RCC 7860 (cell line): ENCODE measurements at regions not wholly inside any gene's neighbourhood (a gene's known extent, or its start where the extent isn't known, plus 50 kb on each side); places are given as distances from the start of the nearest gene placed in this dataset.
"Not testable (repeated sequence)": the region's sequence is repeated elsewhere in the genome, so short reads cannot be mapped to it uniquely, and the experiment has no call there.

Experiments used
- DNase-seq: peaks from one replicate; pipeline ENCODE4 v3.0.0-alpha.2; 2015; ENCODE audit warnings: low spot score
- FAIRE-seq: peaks from 2 replicates; lab custom pipeline; 2012; peaks lifted over from hg19 to GRCh38; lab: Jason Lieb, UNC

DNA sequence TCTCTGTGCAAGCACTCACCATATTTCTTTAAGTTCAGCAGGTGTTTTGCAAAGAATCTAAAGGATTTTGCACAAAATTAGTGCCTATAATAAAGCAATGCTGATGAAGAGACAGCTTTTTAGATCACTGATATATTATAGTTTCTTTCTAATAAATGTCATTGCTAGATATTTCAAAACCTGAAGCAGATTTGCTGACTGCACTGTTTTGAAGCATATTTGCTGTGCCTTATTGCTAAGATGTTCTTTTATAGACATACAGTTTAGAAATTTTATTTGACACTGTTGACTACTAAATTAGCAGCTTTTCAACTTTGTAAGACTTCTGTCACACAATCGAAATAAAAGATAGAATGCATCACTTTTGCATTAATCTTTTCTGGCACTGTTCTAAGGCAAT is 620.9 kb upstream of the CELF4 start:
- no peak for DNase-seq
- no peak for FAIRE-seq

DNA sequence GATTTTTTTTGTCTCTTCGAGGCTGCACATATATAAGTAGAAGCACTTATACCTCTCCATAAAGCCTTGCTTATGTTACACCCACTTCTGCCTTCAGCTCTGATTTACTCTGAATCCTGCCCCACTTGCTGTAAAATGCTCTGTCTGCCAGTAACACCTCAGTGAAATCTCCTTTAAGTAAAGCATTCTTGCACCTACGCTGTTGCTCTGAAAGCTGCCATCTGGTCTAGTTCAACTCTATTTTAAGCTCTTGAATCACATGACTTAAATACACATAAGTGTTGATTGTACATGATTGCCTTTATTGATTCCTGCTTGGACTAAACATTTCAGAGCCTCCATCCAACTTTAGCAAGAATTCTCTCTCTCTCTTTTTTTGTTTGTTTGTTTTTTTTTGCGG is 609.0 kb upstream of the CELF4 start:
- no peak for DNase-seq

DNA sequence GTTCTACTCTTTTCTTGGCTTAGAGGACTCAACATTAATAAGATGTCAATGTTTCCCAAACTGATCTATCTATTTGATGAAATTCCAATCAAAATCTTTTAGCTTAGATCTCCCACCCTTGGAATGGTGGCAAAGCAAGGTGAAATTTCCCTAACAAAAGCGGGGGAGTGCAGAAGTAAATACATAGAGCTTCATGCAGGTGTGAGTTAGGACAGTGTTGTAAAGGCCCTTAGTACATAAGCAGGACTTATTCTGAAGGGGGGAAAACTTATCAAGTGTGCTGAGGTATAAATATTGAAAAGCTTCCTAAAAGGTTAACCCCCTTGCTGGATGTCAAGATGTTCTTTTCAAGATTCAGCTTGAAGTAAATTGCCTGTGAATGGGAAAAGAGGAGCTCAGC is 608.6 kb upstream of the CELF4 start:
- DNase-seq (no peak), FAIRE-seq (no peak)

More for the DNA sequence above, 609.0 kb upstream of the CELF4 start:
- no peak for FAIRE-seq

DNA sequence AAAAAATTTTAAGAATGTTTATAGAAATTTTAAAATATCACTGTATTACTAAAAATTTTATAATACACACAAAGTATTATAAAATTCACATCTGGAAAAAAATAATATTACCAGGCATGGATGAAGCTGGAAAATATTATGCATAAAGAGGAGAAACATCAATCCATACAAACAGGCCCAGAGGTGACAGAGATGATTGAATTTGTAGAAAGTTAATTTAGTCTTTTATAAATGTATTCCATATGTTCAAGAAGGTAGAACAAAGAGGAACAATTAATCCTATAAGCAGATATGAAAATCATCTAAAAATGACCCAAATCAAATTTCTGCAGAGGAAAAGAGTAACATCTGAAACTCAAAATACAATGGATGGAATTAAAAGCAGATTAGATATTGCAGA is 605.2 kb upstream of the CELF4 start:
- FAIRE-seq (no peak), DNase-seq (no peak)

DNA sequence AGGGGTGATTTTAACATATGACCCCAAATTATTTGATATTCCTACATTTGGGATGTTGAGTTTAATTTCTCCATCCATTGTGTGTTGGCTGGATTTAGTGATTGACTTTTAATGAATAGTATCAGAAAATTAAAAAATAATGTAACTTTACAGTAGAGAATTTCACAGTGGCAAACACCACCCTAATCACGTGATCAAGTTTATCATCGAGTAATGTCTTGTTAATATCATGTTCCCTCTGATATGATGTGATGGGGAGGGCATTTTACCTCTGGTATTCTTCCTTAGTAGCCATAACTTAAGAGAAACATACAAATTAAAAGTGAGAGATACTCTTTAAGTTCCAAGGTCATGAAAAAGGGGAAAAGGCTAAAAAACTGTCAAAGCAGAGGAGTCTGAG is 602.0 kb upstream of the CELF4 start:
- DNase-seq (no peak), FAIRE-seq (no peak)

DNA sequence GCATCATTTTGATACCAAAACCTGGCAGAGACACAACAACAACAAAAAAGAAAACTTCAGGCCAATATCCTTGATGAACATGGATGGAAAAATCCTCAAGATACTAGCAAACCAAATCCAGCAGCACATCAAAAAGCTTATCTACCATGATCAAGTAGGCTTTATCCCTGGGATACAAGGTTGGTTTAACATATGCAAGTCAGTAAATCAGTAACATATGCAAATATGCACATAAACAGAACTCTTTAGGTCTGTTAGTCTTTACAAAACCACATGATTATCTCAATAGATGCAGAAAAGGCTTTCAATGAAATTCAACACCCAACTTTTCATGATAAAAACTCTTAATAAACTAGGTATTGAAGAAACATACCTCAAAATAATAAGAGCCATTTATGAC is 587.5 kb upstream of the CELF4 start:
- not testable (repeated sequence) for FAIRE-seq, DNase-seq

DNA sequence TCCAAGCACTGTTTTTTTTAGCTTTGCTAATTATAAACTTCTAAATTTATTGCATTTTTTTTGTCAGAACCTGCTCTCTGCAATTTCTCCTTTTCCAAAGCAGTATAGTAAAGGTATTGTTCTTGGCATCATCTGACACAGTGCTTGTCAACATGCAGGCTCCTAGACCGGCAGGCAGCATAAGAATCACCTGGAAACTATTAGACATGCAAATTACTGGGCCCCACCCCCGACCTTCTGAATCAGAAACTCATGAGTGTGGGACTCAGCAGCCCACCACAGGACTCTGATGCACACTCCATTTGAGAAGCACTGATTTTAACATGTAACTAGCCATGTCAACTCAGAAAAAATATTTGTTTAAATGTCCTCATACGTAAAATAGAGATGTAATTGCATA is 551.1 kb upstream of the CELF4 start:
- DNase-seq (no peak), FAIRE-seq (no peak)

DNA sequence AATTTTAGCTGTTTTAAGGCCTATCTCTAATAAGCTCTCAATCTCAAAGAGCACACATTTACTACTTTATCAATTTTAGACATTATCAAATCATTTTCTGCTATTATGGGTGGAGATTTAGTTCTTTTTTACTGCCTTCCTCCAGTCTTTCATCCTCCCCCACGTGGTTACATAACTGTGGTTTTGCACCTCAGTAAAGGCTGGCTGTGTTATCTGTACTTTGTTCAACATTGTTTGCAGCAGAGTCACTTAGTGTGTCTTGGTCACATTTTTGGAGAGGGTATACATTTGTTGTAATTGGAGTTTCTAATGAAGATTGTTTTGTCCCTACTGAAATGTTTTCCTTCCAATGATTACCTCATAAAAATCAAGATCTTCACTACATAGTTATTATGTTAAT is 549.6 kb upstream of the CELF4 start:
- no peak for DNase-seq
- no peak for FAIRE-seq

DNA sequence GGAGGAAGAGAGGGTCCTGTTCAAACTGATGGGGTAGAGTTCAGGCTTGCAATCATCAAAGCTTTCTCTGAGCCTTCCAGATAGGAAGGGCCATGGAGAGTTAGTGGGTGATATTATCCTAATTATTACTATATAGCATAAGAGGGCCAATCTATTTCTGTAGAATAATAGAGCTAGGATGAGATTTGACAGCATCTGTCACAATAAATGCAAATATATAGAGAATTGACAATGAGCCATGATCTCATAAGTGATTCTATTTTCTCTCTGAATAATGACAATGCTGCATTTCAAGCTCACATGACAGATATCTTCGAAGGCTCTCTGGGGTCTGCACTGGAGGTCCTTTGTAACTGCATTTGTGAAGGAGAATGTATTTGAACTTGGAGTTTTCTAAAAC is 521.9 kb upstream of the CELF4 start:
- DNase-seq (no peak), FAIRE-seq (no peak)

DNA sequence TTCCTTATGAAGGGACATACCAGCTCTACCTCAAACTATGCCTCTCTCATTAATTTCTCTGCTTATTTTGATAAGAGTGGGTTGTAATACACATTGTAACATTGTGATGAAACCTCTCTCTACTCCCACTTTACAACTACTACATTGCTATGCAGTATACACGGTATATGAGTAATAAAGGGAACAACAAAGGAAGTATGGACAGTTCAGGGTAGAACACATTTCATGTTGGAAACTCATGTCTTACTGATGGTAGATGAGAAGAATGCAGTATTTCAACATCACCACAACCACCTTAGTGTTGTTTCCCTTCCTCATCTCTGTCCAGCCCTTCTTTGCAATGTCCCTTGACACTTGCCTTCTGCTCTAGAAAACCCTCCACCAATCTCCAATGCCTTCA is 515.9 kb upstream of the CELF4 start:
- DNase-seq (no peak), FAIRE-seq (no peak)

DNA sequence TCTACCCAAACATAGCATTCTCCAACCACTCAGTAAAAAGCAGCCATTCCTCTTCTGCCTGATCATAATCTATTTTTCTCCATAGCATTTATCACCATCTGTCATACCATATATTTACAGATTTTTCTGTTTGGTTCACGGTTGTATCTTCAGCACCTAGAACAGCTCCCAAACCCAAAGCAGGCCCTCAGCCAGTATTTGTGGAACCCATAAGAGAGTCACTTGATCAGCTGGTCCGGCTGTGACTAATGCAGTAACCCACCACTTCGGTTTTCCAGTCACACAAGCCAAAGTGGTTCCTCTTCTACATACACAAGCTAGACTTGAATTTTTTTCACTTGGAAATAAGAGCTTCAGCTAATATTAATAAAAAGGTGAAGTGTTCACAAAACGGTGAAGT is 511.6 kb upstream of the CELF4 start:
- no peak for DNase-seq
- no peak for FAIRE-seq

DNA sequence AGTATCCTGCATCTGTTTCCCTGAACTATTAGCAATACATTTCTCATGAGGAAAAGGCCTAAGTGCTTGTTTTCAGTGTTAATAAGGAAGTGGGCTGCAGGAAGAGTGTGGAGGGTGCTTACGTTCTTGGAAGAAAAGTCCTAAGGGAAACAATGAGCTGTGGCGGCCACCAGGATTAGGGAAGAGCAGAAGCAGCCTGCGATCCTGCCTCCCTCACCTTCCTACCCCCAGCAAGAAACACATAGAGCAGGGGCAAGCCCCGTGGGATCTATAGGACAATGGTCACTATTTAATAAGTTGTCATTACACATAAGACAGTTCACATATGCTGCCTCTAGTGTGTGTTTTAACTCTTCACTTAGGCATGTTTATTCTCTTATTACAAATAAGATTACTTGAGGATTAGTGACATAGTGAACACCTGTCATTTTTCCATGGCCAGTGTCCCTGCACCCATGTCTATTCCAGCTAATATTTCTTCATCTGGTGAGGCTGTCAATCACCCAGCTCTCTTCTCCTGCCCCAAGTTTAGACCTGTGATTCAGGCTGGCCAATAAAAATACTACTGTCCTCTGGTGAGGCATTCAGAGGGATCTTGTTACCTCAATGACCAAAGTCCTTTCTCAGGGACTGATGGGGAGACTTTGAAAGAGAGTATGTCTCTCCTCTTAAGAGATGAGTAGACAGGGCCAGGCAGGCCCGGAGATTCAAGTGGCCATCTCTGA is 510.9 kb upstream of the CELF4 start:
- DNase-seq (no peak), FAIRE-seq (no peak)

DNA sequence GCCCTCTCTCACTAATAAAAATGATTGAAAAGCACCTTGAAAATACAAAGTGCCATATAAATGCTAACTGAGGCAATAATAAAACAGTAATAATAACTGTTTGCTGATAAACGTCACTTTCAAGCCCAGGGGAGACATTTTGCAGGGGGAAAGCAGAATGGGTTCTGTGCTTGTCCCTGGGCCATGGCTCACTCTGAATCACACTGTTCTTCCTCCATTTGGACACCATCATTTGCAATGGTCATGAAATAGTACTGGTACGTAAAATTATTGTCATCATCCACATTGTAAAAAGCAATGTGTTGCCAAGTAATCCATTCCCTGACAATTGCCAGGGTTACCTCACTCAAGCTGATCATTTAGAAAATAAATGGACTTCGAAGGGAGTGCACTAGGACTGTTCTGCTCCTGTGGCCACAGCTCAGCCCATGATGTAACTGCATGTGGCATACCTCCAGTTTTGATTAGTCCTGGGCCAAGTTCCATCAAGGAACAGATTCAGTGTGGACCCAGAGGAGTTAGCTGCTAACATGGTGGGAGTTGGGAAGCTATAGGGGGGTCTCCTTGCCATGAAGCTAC is 508.8 kb upstream of the CELF4 start:
- DNase-seq (no peak), FAIRE-seq (no peak)

DNA sequence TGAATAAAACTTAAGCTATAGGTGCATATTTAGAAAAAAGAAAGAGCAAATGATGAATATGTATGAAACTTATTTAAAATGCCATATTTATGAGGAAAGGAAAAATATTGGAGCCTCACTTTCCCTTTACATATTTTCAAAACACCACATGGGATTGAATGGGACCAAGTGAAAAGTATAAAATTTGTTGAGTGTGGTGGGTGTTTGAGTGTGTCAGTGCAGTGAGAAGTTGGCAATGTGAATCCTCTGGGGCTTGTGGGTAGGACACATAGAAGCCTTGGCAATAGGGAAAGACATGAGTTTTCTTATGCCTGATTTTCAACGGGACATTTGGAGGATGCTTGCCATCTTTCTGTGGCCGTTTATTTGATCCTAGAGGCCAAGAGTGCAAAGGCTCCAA is 502.2 kb upstream of the CELF4 start:
- FAIRE-seq (no peak), DNase-seq (no peak)

DNA sequence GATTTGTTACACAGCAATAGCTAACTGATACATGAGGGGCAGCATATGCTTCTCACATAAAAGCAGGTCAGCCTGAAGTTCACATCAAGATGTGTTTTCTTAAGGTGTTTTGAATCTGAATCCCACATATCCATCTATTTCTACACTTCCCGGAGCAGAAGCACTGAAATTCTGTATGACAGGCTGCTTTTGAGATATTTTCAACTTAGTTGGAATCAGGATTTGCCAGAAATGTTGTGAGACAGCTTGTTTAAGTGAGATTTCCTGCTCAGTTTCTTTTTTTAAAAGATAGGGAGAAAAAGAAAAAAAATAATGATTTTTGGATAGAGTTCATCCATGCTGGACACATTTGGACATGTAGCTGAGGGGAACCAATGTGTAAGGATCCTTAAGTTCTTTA is 501.5 kb upstream of the CELF4 start:
- no peak for DNase-seq
- no peak for FAIRE-seq

DNA sequence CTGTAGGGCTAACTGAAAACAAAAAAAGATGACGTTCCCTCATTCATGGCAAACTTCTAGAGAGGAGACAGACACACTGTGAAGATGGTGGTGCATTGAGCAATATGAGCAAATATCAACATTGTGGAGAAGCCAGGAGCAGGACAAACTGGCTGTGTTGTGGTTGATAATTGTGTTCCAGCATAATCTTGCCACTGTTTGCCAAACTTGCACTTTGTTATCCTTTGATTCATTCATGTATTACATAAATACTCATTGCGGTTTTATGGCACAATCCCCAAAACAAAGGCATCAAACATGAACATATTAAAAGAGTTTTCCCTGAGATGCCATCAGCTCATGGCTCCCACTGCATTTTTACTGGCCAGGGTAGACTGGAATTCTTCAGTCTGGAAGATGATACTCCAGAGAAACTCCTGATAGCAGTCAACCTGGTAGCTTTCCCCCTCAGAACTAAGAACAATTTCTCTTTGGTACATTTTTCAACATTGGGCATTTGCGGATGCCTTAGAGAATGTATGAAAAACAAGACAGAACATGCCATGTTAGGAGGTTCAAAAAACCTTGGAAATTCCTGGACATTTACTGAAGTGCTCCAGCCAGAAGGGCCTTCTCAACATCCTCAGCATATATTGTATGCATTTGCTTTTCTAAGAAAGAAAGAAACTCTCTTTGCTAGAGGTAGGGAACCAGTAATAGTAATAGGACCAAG is 487.4 kb upstream of the CELF4 start:
- DNase-seq (no peak), FAIRE-seq (no peak)

DNA sequence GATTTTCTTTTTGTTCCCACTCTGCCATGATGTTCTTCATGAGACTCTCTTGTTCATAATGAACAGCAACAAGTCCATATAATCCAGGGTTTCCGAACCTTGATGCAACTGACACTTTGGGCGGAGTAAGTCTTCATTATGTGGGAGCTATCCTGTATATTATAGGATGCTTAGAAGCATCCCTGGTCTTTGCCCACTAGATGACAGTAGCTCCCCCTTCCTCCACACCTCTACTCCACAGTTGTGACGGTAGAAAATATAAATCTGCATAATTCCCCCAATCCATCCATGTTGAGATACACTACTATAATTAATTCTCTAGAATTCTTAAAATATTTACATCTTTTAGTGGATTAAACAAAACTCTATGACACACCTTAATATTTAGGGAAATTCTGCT is 482.2 kb upstream of the CELF4 start:
- no peak for DNase-seq
- no peak for FAIRE-seq

DNA sequence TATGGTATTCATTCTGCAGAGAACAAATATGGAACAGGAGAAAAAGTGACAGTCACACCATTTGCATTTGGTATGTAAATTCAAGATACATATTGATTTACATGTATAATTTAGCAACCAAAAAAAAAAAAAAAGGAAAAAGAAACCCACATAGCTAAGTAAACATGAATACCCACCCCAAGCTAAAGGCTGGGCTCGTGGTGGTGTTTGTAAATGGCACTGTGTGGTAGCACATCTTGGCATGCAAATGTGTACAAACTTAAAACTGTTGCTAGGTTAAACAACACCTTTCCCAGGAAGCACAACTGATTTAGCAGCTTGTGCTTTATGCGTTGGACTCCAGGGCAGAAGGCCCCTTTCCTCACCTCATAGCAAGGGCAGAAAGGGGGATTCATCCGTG is 481.1 kb upstream of the CELF4 start:
- FAIRE-seq (no peak), DNase-seq (no peak)

DNA sequence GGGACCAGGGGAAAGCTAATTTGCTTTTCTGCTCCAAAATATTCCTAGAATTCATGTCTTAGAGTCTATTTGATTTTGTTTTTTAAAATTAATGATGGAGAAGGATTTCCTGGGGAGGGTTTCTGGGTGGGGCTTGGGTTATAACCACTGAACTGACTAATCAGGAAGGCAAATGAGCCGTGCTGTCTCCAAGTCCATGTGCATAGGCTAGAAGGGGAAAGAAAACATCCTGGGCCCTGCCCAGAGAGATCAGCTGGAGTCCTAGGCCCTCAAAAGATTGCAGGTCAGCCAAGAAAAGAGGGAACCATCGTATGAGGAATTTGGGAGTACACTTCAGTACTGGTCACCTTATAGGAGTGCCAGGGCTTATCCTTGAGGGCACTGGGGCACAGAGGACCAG is 480.2 kb upstream of the CELF4 start:
- DNase-seq (no peak), FAIRE-seq (no peak)

DNA sequence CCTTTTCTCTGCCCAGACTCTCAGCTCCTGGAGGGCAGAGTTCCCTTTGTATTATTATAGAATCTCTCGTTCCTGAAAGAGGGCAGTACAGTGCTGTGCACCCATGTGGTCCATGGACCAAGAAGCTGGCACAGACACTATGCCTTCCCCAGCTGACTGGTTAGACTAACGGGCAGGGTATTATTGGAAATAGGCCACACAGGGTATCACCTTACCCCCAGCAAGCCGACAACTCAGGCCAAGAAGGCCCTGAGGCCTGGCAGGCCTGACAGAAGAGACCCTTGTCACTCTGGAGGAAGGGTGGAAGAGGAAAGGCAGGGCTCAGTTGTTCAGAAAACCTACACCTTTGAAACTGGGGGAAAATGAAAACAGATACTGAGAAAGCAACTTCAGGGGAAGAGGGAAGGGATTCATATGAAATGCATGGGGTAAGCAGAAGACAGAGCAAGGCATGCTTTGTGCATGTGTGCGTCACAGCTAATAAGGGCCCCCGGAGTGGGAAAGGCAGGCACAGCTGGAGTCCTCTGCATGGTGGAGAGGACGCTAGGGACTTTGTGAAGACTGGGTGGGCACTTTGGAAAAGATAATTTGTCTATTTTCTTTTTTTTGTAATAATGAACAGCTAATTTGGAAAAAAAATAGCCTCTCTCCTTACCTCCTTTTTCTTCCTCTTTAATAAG is 476.8 kb upstream of the CELF4 start:
- FAIRE-seq (no peak), DNase-seq (no peak)

DNA sequence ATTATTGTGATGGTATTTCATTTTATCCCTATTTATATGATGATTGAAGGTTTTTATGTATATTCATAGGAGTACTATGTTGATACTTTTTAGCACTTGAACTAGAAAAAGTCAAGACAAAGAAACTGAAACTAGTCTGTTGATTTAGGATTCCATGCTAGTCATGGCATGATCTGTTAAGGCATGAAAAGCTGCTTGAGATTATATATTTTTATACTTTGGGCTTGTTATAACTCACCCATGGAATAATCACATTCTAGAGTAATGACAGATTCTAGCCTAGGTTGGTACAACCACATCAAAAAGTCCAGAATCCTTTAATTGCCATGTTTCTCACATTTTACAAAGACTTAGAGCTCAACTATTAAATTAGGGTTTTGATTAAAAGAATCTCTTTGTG is 472.6 kb upstream of the CELF4 start:
- DNase-seq (no peak), FAIRE-seq (no peak)

DNA sequence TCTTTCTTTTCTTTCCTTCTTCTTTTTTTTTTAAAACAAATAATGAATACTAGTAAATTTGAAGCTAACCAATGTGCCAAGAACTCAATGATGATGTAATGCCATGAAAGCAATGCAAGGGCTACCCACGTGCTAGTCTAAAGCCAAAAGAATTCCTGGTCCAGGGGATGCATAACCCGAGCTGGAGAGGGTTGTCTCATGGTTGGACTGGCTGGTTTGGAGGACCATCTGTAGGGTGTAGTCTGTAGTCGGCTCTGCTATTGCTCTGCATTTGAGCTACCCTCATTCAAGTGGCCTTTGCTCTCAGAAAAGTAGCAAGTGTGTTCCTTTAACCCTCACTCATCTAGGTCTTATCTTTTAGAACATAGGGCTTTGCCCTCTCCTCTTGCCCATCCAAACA is 469.6 kb upstream of the CELF4 start:
- no peak for FAIRE-seq
- no peak for DNase-seq
